ENCODE measurements at regions not wholly inside any gene's neighbourhood (a gene's known extent, or its start where the extent isn't known, plus 50 kb on each side); places are given as distances from the start of the nearest gene placed in this dataset.

DNA sequence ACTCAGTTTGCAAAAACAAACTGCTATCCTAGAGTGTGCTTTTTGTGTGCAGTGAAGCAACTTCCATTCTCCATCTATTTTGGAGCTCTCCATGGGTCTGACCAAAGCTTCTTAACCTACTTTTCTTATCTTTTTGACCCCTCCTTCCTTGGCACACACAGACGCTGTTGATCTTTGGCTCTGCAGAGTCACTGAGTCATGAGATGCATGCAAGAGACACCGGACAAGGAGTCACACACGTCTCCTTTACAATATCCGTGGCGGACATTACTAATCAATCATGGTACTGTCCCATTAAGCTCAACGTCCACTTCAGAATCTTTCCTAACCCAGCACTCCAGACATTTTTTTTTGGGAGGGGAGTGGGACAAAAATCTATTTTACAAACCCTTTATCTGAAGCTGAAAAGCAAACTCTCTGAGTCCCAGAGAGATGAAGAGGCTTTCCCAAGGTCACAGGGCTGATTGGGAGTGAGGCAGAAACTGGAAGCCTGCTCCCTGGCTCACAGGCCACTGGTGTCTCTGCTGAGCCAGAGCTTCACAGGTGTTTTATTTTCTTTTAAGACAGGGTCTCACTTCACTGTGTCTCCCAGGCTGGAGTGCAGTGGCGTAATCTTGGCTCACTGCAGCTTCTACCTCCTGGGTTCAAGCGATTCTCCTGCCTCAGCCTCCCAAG is 165.8 kb upstream of the SYT13 start:
- no peak for DNase-seq (ENCODE audit: low read depth)
- in situ Hi-C loops (cut with HindIII; ENCODE audit: low sequenced_read_pairs) = no loop called here
- TF ChIP-seq, protein P1, sequence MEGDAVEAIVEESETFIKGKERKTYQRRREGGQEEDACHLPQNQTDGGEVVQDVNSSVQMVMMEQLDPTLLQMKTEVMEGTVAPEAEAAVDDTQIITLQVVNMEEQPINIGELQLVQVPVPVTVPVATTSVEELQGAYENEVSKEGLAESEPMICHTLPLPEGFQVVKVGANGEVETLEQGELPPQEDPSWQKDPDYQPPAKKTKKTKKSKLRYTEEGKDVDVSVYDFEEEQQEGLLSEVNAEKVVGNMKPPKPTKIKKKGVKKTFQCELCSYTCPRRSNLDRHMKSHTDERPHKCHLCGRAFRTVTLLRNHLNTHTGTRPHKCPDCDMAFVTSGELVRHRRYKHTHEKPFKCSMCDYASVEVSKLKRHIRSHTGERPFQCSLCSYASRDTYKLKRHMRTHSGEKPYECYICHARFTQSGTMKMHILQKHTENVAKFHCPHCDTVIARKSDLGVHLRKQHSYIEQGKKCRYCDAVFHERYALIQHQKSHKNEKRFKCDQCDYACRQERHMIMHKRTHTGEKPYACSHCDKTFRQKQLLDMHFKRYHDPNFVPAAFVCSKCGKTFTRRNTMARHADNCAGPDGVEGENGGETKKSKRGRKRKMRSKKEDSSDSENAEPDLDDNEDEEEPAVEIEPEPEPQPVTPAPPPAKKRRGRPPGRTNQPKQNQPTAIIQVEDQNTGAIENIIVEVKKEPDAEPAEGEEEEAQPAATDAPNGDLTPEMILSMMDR (IDR thresholded peaks at IDR 0.05; ENCODE audit: low read depth, low read length, missing control alignments) = no peak
- no peak overlapping the region for H3K4me3 ChIP-seq (ENCODE audit: low read depth, low read length)

DNA sequence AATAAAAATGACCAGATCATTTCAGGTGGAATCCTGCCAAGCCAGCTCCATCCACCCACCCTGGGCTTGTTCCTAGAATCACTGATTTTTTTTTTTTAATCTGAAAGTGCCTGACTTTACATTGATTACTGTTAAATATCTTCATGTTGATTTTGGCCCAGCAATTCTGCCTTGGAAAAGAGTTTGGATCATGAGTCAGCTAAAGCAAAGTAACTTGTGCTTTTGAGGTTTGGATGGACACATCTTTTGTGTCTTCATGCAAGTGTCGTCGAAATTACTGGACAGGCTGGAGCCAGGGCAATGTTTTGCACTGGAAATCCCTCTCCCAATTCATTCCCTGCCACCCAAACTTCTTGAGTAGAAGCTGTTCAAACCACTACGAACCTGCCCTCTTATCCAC is 164.0 kb upstream of the SYT13 start:
- TF ChIP-seq, protein P1 (IDR thresholded peaks at IDR 0.05; ENCODE audit: low read depth, low read length, missing control alignments) = no peak
- in situ Hi-C loops (cut with HindIII; ENCODE audit: low sequenced_read_pairs) = no loop called here
- no peak overlapping the region for H3K4me3 ChIP-seq (ENCODE audit: low read depth, low read length)
- peak; percentile 44 for DNase-seq (ENCODE audit: low read depth)

DNA sequence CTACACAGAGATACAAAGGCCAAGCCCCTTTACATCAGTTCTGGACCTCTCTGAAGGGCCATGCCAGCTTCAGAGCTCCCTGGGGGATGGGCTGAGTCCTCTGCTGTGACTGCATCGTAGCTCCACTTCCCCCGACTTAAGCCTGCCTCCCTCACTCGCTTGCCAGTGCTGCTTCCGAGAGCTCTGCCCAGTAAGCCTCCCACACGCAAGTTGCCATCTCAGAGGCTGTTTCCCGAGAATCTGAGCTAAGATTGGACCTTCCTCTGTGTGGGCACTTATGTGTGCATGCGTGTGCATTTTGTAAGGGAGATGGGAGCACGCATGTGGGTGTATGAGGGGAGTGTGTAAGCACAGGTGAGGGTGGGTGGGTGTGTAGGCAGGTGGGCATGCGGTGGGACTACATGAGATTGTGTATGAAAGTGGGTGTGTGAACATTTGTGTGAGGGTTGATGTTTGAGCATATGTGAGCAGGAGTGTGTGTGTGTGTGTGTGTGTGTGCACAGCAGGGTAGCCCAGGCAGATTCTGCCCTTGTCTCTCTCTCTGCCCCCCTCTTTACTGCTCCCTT is 163.0 kb upstream of the SYT13 start:
- in situ Hi-C loops (cut with HindIII; ENCODE audit: low sequenced_read_pairs) = no loop called here
- TF ChIP-seq, protein P1 (IDR thresholded peaks at IDR 0.05; ENCODE audit: low read depth, low read length, missing control alignments) = no peak
- no peak for DNase-seq (ENCODE audit: low read depth)
- H3K4me3 ChIP-seq (ENCODE audit: low read depth, low read length) = no peak overlapping the region

DNA sequence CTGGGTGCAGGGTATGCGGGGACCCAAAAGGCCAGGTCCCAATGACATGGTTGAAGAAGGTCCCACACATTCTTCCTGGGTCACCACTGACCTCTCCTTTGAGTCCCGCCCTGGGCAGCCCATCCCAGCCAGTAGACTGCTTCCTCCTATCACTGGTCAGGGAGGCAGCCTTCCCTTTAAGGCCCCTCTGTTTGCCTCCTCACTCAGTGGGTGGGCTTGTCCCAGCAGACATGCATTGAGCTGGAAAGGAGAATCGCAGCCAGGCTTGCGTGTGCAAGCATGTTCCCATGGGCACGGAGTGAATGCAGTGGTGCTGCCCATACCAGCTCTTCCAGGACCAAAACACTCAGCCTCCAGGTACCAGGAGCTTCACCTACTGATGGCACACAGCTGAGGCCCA is 162.4 kb upstream of the SYT13 start:
- TF ChIP-seq, protein P1 (IDR thresholded peaks at IDR 0.05; ENCODE audit: low read depth, low read length, missing control alignments) = no peak
- DNase-seq (ENCODE audit: low read depth) = no peak
- in situ Hi-C loops (cut with HindIII; ENCODE audit: low sequenced_read_pairs) = no loop called here
- H3K4me3 ChIP-seq (ENCODE audit: low read depth, low read length) = no peak overlapping the region

DNA sequence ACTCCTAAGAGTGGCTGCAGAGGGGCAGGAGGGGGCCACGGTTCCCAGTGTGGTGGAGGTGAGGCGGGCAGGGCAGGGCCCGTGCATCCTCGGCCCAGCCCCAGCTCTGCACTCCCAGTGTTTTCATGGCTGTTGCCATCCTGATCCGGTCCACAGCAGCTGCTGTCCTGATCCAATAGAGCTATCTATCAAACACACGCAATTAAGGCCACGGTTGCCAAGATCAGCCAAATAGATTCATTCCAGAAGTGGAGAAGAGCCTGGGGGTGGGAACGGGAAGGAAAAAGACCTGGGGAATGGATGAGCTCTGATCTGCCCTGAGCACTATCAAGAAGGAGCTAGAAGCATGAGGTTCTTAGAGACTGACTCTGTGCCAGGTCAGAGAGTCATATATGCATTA is 160.9 kb upstream of the SYT13 start:
- in situ Hi-C loops (cut with HindIII; ENCODE audit: low sequenced_read_pairs) = no loop called here
- no peak for DNase-seq (ENCODE audit: low read depth)
- H3K4me3 ChIP-seq (ENCODE audit: low read depth, low read length) = no peak overlapping the region
- TF ChIP-seq, protein P1 (IDR thresholded peaks at IDR 0.05; ENCODE audit: low read depth, low read length, missing control alignments) = no peak

DNA sequence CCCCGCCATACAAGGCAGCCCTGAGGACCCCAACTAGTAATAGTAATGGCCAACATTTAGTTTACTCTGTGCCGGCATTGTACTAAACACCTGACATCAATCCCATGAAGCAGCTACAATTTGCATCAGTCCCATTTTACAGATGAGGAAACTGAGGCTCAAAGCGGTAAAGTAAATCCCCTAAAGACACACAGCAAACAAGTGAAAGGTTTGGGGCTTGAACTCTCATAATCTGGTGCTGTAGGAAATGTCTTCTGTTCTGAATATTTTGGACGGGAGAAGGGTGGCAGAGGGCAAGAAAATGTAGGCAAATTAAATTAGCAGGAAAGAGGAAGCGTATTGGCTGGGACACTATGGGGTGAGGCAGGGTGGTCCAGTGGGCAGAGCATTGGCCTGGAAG is 160.3 kb upstream of the SYT13 start:
- TF ChIP-seq, protein P1 (IDR thresholded peaks at IDR 0.05; ENCODE audit: low read depth, low read length, missing control alignments) = no peak

More for the DNA sequence above, 160.3 kb upstream of the SYT13 start:
- no peak overlapping the region for H3K4me3 ChIP-seq (ENCODE audit: low read depth, low read length)
- DNase-seq (ENCODE audit: low read depth) = no peak
- in situ Hi-C loops (cut with HindIII; ENCODE audit: low sequenced_read_pairs) = no loop called here
